ENCODE measurements at regions not wholly inside any gene's neighbourhood (a gene's known extent, or its start where the extent isn't known, plus 50 kb on each side); places are given as distances from the start of the nearest gene placed in this dataset.

GRCh38 chr12:72082986-72083820, 144.6 kb downstream of the TPH2 start:
- no peak for DNase-seq (ENCODE audit: low read depth)

DNA sequence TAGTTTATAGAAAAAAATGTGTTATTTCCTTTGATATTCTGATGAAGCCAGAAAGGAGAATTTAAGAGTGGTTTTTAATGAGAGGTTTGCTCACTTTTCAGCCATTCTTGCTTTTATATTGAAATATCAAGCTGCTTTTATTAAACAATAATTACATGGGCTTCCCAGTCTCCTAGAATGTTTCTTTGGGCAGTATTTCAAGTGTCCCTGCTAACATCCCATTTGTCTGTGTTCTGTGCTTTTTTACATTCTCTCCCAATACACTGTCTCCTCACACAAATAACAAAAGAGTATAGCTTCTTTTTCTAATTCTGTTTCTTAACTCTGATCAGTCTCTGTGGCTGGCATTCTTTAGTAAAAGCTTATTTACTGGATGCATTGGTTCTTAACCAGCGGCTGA, 145.4 kb downstream of the TPH2 start:
- DNase-seq (ENCODE audit: low read depth): no peak

GRCh38 chr12:72084880-72085279, 146.2 kb downstream of the TPH2 start:
- DNase-seq (ENCODE audit: low read depth): no peak

DNA sequence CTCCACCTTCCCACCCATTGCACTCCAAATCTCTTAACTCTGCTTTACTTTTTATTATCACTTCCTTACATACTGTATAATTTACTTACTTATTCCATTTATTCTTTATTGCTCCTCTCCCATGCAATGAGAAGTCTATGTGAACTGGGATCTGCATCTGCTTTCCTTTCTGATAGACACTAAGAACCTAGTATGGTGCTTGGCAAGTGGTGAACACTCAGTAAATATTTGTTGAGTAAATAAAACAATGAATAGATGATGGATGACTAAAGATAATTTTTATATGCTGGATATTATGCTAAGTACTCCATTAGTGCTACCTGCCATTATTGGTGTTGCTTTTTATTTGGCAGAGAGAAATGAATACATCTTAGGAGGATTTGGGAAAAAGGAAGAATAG, 151.0 kb downstream of the TPH2 start:
- no peak for DNase-seq (ENCODE audit: low read depth)

DNA sequence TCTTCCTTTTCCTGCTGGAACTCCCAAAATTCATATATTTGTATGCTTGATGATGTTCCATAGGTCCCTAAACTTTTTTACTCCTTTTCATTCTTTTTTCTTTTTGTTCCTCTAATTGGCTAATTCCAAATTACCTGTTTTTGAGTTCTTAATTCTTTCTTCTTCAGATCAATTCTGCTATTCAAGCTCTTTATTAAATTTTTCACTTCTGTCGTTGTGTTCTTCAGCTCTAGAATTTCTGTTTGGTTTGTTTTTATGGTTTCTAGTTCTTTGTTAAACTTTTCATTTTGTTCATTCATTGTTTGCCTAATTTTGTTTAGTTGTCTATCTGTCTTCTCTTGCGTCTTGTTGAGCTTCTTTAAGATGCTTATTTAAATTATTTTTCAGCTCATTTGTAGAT, 154.8 kb downstream of the TPH2 start:
- no peak for DNase-seq (ENCODE audit: low read depth)

DNA sequence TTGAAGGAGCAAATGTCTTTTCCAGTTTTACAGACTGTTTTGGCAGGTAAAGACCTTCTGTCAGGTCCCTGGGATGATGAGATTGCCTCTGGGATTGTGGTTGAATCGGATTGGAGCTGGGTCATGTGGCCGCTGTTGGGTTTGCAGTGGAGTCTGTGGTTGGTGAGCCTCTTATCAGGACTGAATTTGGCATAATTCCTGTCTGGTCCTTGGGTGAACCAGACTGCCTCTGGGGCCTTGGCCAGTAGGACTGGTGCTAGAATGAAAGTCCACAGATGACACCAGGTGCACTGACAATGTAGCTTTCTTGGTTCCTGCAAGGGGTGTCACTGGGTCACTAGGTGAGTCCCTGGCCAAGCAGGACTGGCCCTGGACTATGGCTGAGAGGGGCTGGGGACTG, 155.3 kb downstream of the TPH2 start:
- DNase-seq (ENCODE audit: low read depth): no peak

DNA sequence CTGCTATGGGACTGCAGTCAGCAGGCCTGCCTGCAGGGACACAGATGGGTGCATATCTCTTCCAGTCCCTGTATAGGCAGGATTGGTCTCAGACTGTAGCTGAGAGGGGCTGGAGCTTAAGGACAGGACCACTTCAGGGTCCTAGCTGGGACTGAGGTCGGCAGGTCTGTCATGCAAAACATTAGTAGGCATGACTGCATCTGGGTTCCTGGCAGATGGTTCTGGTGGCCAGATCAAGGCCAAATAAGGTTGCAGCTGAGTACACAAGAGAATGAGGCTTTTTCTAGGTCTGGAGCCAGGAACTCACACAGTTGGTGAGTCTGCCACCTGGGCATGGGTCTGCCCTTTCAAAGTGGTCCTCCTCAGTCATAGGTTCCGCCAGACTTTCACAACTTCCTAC, 155.8 kb downstream of the TPH2 start:
- DNase-seq (ENCODE audit: low read depth): no peak

DNA sequence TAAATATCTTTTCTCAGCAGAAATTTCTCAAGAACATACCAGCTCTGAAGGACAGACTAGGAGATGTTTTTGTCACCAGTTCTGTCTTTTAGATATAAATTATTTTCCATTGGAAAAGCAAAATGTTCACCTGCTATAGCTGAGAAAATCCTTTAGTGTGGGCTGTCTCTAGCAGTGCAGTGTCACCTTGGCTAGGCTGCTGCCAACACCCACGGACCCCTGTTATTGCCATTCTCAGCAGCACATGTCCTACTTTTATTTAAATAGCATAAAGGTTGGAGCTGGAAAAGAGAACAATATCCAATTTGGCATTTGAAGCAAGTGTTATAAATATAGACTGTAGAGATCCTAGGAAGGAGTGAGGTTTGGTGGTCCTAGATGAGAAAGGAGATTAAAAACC, 156.4 kb downstream of the TPH2 start:
- no peak for DNase-seq (ENCODE audit: low read depth)

GRCh38 chr12:72098622-72099021, 160.0 kb downstream of the TPH2 start:
- DNase-seq (ENCODE audit: low read depth): no peak

DNA sequence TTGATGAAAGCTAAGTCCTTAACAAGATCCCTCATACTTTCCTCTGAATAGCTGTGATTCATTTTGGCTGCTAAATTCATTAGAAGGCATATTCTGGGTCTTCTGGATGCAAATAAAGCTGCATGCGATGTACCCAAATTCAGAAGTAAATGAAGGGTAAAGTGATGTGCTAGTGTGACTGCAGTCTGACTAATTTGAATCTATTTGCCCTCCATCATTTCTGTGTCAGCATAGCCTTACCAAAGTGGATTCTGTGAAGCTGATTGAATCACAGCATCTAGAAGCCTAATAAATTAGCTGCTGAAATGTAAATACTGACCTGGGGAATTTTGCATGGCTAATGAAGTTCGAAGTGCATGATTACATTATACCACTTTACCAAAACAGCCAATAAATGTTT, 162.2 kb downstream of the TPH2 start:
- no peak for DNase-seq (ENCODE audit: low read depth)

DNA sequence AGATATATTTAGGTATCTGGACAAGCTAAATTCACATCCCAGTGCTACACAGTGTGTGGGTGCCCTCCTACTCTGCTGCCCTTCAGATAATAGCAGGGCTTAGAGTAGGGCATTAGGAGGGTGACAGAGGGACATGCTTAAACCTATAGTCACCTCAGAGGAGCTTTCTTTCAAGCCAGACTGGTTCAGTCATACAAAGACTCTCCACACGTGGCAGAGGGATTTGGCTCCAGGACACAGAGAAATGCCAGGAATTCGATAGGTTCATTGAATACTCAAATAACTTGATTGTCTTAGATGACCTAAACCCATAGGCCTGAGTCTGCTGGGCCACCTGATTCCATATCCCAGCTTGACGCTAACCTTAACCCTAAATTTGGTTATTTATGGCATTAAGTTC, 163.5 kb downstream of the TPH2 start:
- DNase-seq (ENCODE audit: low read depth): no peak

GRCh38 chr12:72105849-72106248, 166.3 kb upstream of the TRHDE start:
- no peak for DNase-seq (ENCODE audit: low read depth)

- DNase-seq (ENCODE audit: low read depth): no peak
Observed at GRCh38 chr12:72110937-72111650, 161.1 kb upstream of the TRHDE start.

DNA sequence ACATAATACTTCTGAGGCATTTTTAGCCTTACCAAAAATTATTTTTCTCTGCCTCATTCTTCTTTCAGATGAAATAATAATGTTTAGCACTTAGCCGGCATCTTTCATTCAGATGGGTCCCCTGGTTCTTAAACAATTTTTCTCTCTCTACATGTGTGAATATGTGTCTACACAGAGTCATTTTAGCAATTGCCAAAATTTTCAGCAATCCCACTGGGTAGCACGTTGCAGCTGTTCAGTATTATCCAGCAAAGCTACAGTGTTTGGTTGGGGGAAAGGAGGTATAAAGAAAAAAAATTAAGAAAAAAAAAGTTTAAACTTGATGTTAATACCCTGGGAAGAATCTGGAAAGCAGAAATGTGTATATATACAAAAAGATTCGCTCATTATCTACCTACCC, 160.5 kb upstream of the TRHDE start:
- no peak for DNase-seq (ENCODE audit: low read depth)

DNA sequence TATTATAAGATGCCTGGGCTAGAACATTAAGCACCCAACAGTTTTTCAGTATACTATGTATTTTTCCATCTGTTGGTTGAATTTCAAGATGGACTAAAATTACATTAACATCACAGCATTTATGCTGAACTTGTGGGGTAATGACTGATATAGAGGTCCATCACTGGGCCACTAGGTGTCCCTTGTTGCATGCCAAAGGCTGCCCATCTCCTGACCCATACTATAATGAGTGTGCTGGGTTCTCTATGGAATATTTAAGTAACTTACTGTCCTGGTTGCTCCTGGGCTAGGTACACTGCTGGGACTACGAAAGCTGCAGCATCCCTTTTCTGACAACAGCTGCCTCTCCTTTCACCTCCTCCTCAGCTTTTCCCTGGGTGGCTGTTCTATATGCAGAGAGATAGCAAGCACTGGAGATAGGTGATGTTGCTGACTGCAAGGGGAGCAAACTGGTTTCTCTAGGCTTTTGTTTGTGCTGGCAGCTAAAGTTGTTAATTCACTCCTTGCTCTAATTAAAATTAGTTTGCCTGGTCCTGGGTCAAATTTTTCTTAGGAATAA, 138.6 kb upstream of the TRHDE start:
- DNase-seq (ENCODE audit: low read depth): no peak

DNA sequence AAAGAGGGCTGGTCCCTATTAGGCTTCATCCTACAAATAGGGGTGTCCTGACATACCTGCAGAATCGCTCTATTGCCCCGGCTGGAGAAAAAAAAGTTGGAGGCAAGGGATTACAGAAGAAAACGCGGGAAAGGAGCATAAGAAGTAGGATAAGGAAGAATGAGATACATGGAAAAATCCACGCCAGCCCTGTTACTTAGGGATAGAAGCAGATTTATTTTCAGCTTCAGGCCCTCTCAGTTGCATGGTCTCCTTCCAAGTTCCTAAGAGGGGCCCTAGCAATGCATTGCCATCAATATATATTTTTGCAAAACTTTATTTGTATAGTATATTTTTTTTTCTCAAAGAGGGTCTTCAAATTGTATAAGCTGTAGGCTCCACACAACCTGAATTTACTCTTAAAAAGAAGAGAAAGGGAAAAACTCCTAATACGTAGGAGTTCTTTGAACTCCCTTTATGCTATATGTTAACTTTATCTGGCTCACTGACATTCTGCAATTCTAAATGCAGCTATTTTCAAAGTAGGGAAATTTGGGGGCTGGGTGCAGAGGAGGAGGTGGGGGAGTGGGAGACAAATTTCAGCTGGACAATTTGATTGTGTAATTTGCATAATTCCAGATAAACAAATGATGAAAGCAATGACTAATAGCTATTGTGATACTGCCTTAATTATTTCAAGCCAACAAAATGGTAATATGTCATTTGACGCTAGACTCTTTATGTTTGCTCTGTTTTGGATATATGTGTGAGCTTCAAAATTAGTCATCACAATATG, 137.7 kb upstream of the TRHDE start:
- no peak for DNase-seq (ENCODE audit: low read depth)

- DNase-seq (ENCODE audit: low read depth): no peak
Observed at GRCh38 chr12:72135021-72135301, 137.2 kb upstream of the TRHDE start.

GRCh38 chr12:72136792-72137191, 135.4 kb upstream of the TRHDE start:
- no peak for DNase-seq (ENCODE audit: low read depth)

DNA sequence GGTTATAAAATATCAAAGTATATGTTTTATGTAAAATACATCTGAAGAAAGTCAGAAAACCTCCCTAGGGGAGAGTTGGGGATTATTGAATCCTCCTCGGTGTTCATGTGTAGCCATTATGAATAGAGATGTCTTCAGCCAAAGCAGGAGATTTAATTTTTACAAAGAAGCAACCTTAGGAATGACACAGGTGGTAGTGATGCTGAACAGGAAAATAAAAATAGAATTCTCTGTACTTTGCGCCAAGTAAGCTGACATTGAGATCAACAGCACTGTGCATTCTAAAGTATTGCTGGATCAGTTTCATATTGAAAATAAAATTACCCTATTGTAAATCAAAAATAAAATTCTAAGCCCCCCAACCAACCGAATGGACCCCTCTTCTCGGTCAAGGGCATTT, 132.8 kb upstream of the TRHDE start:
- DNase-seq (ENCODE audit: low read depth): no peak

GRCh38 chr12:72141381-72141780, 130.8 kb upstream of the TRHDE start:
- peak; percentile 17 for DNase-seq (ENCODE audit: low read depth)

DNA sequence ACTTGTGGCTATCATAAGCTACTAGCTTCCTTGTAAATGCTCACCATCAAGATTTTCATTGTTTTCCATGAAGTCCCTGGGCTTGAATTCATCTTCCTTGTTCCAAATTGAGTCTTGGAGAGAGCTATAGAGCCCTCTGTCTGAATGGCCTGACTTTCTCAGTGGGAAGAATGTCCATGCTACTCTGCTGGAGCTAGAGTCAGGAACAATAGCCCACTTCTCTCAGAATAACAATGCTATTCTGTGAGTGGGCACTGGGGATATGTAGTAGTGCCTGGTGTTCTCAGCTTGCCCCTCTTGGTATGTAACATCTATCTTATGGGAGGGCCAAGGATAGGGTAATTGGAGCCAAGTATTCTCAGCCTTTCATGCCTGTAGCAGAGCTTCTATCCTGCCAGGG, 127.6 kb upstream of the TRHDE start:
- DNase-seq (ENCODE audit: low read depth): no peak

GRCh38 chr12:72146495-72146894, 125.7 kb upstream of the TRHDE start:
- no peak for DNase-seq (ENCODE audit: low read depth)

GRCh38 chr12:72148709-72149108, 123.5 kb upstream of the TRHDE start:
- no peak for DNase-seq (ENCODE audit: low read depth)

Measured in CMK (cell line).